SW 1271 (cell line): ENCODE measurements at regions not wholly inside any gene's neighbourhood (a gene's known extent, or its start where the extent isn't known, plus 50 kb on each side); places are given as distances from the start of the nearest gene placed in this dataset.

Experiments used
- DNase-seq, 2 experiments: peaks; one replicate each; lab custom pipeline; 2025; lab: John Stamatoyannopoulos, UW

GRCh38 chr12:43011383-43011926 lies 421.9 kb upstream of the PRICKLE1 start:
- no peak for DNase-seq

GRCh38 chr12:43009846-43010240 lies 420.3 kb upstream of the PRICKLE1 start:
- no peak for DNase-seq

- DNase-seq, result no peak
These were observed 419.7 kb upstream of the PRICKLE1 start for GRCh38 chr12:43008953-43009845.

- DNase-seq, result no peak
These were observed 415.4 kb upstream of the PRICKLE1 start for GRCh38 chr12:43004908-43005307.

- DNase-seq, result no peak
These were observed 414.6 kb upstream of the PRICKLE1 start for GRCh38 chr12:43004141-43004540.

- no peak for DNase-seq
These were observed 407.4 kb upstream of the PRICKLE1 start for GRCh38 chr12:42996869-42997431.

- no peak for DNase-seq
These were observed 403.3 kb upstream of the PRICKLE1 start for GRCh38 chr12:42992826-42993225.

- no peak for DNase-seq
These were observed 400.8 kb upstream of the PRICKLE1 start for GRCh38 chr12:42990387-42990786.

GRCh38 chr12:42987216-42987650 lies 397.7 kb upstream of the PRICKLE1 start:
- DNase-seq, result no peak

GRCh38 chr12:42985506-42985905 lies 396.0 kb upstream of the PRICKLE1 start:
- no peak for DNase-seq

- no peak for DNase-seq
These were observed 393.3 kb upstream of the PRICKLE1 start for GRCh38 chr12:42982828-42983227.

GRCh38 chr12:42981379-42981778 lies 391.8 kb upstream of the PRICKLE1 start:
- DNase-seq, result no peak

GRCh38 chr12:42980441-42980840 lies 390.9 kb upstream of the PRICKLE1 start:
- DNase-seq, result no peak

GRCh38 chr12:42979746-42980145 lies 390.2 kb upstream of the PRICKLE1 start:
- no peak for DNase-seq

- DNase-seq, result no peak
These were observed 389.2 kb upstream of the PRICKLE1 start for GRCh38 chr12:42978708-42979107.

- no peak for DNase-seq
These were observed 388.1 kb upstream of the PRICKLE1 start for GRCh38 chr12:42977451-42978230.

- DNase-seq, result no peak
These were observed 387.1 kb upstream of the PRICKLE1 start for GRCh38 chr12:42976620-42977019.

GRCh38 chr12:42976122-42976521 lies 386.6 kb upstream of the PRICKLE1 start:
- no peak for DNase-seq

GRCh38 chr12:42969355-42969754 lies 379.8 kb upstream of the PRICKLE1 start:
- no peak for DNase-seq

- no peak for DNase-seq
These were observed 378.9 kb upstream of the PRICKLE1 start for GRCh38 chr12:42968426-42968825.

GRCh38 chr12:42967850-42968249 lies 378.3 kb upstream of the PRICKLE1 start:
- no peak for DNase-seq

GRCh38 chr12:42963988-42964387 lies 374.4 kb upstream of the PRICKLE1 start:
- DNase-seq, result no peak
